ENCODE measurements at regions not wholly inside any gene's neighbourhood (a gene's known extent, or its start where the extent isn't known, plus 50 kb on each side); places are given as distances from the start of the nearest gene placed in this dataset.

- TF ChIP-seq CTCF (IDR thresholded peaks at IDR 0.05; ENCODE audit: low read depth, low read length, missing input control) (no peak), GABPA (IDR thresholded peaks at IDR 0.05 in 1 of 2, conservative IDR thresholded peaks at IDR 0.05 in 1 of 2) (no peak), RAD21 (IDR thresholded peaks at IDR 0.05) (no peak)
These were observed 122.1 kb upstream of the NRXN3 start for GRCh38 chr14:78048120-78048519.
